Stimulated activated CD4-positive, alpha-beta T cell treated with anti-CD3 and anti-CD28 coated beads, Interleukin-2, amount 100 ng/mL, for 24 hours (primary cell): ENCODE measurements at regions not wholly inside any gene's neighbourhood (a gene's known extent, or its start where the extent isn't known, plus 50 kb on each side); places are given as distances from the start of the nearest gene placed in this dataset.

Experiments used
- DNase-seq, 2 donors: peaks; one replicate each; pipeline ENCODE4 v3.0.0-alpha.2; 2020

DNA sequence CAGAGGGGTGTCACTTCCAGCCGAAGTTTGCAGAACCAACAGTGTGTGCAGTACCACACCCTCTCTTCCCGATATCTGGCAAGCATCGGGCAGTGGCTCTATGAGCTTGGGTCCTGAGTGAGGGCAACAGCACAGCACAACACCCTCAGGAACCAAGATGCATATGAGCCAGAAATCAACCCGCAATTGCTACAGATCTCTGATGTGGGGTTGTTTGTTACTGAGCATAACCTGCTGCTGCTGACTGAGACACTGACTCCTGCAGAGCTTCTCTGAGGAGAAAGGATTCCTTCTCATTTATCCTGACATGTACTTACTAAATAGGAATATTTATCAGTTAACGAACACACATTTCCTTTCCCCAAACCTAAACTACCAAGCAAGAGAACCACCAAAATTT lies 218.3 kb downstream of the RBFOX3 start:
- no peak for DNase-seq

DNA sequence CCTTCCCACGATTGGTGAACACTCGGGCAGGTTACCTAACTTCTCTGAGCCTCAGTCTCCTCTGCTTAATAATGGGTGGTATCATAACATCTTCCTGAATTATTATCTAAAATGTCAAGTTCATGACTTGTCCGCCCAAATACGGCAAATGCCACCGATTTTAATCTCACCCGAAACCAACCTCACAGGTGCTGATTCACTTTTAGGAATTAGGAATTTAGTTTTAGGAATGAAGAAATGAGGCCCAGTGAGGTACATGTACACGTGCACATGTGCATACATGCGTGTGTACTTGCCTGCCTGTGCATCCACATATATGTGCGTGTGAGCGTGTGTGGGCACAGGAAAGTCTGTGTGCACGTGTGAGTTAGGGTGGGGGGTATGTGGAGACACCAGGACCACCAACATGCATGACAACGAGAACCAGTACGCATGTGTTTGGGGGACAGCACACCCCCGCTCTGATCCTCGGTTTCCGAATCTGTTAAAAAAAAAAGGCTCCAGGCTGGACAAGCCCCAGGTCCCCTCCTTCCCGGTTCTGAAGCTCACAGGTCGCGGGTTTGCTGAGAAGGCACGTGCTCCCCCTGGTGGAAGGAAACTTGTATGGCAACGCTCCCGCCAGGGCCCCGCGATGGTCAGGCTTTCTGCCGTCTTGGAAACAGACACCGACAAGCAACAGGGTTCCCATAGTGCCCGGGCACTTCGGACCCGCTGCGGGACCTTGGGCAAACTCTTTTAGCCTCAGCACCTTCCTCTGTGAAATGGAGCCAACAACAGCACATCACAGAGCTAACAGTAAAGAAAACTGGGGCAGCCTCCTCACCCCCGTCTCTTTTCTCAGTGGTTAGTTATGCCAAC lies 219.2 kb downstream of the RBFOX3 start:
- DNase-seq: peak; percentile 73 to 77

DNA sequence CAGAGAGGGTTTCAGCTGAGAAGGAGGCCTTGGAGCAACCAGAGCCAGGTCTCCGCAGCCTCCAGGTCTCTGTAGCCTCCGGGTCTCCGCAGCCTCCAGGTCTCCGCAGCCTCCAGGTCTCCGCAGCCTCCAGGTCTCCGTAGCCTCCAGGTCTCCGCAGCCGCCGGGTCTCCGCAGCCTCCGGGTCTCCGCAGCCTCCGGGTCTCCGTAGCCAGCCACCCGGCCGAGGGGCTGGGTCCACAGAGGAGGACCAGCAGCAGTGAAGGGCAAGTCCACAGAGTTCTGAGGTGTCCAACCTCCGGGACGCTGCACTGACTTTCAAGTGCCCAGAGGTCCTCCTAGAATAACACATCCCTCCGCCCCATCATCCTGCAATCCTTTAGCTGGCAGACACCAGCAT lies 221.0 kb downstream of the RBFOX3 start:
- DNase-seq: no peak

DNA sequence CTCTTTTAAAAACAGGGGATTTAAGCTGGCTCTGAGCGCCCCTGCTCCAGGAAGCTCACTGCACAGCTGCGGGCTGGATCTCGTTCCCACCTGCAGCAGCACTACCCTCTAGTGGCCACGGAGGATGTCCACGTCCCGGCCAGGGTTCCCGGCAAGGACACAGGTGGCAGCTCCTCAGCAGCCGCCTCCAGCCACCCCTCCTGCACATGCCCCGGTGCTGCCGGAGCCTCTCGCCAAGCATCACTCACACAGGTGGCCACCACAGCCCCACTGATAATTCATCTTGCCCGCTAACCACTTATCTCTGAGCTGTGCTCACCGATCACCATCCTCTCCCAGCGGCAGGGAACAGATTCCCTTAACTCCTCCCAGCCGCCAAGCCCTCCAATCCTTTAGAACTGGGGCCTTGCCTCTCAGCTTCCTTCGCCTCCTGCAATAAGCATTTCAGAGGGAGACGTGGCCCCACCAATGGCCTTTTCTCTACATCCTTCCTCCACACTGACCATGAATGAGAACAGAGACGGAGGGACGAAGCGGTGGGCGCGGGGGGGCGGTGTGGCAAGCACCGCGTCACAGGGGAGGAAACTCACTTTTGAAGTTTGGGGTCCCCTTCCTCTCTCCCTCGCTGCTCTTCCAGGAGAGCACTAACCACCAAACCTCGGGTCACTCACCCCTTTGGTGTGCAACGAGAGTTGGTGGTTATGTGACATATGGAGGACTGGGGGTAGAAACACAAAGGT lies 222.1 kb downstream of the RBFOX3 start:
- DNase-seq: peak in 1 of 2 donors; percentile 33

DNA sequence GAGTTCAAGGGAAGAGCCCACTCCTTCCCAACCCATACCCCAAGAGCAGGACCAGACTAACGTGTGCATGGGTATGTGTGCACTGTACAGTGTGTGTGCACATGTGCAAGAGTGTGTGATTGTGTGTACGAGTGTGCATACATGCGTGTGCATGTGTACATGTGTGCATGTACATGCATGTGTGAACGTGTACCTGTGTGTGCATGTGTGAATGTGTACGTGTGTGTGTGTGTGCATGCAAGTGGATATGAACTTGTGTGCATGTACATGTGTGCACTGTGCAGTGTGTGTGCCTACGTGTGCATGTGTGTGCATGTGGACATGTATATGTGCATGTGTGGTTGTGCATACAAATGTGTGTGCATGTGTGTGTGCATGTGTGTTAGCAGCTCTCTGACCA lies 223.1 kb downstream of the RBFOX3 start:
- no peak for DNase-seq

DNA sequence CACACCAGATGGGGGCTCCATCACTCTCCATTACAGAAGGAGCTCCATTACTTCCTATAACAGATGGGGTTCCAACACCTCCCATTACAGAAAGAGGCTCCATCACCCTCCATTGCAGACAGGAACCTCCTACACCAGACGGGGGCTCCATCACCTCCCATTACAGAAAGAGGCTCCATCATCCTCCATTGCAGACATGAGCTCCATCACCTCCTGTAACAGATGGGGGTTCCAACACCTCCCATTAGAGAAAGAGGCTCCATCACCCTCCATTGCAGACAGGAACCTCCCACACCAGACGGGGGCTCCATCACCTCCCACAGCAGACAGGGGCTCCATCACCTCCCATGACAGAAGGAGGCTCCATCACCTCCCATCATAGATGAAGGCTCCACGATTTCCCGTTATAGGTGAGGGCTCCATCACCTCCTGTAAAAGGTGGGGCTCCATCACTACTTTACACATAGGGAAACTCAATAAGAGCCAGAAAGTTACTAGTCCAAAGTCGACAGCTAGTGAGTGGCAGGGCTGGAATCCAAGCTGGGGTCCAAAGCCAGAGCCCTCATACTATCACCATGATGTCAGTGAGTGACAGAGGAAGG lies 224.8 kb downstream of the RBFOX3 start:
- DNase-seq: no peak

DNA sequence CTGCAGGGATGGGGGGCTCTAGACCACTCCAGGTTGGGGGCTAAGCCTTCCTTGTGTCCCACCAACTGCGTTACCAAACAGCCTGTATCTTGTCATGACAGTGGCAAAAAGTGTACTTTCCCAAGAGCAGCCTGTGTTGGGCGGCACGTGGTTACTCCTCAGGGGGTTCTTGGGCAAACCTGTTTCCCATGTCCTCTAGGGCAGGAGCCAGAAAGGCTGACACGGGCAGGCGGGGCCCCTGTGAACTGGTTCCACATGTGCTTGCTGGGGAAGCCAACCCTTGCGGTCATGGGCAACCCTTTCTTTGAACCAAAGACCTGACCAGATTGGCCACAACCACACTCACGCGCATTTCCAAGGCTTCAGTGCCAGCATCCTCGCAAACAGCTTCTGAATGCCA lies 228.5 kb downstream of the RBFOX3 start:
- DNase-seq: no peak

DNA sequence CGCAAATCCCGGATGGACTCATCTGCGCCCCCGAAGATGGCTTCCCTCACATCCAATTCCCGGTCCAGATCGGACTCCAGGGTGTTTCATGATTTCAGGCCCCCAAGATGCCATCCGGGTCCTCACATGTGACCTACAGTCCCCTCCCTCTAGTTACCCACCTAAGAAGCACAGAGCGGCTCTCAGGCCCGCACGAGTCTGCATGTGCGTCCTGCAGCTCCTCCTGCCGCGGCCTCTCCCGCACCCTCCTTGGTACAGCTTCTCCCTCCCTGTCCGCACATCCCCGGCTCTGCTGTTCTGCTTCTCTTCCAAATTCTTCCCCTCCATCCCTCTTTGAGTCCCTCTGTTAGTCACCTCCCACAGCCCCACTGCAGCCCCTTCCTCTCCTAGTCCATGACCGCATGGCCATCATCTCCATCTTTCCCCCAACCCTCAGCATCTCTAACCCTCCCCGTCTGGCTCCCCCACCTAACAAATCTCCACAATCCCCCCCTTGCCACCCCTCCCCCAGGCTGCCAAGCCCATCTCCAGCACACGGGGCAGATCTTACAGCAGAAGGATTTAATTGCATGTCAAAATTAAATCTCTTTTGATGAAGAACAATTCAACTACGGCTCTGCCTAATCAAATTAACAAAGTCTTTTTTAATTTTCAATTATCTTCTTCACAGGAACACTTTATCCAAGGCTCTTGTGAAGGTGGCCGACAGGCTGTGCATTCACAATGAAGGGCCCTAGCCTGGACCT lies 231.0 kb downstream of the RBFOX3 start:
- no peak for DNase-seq

DNA sequence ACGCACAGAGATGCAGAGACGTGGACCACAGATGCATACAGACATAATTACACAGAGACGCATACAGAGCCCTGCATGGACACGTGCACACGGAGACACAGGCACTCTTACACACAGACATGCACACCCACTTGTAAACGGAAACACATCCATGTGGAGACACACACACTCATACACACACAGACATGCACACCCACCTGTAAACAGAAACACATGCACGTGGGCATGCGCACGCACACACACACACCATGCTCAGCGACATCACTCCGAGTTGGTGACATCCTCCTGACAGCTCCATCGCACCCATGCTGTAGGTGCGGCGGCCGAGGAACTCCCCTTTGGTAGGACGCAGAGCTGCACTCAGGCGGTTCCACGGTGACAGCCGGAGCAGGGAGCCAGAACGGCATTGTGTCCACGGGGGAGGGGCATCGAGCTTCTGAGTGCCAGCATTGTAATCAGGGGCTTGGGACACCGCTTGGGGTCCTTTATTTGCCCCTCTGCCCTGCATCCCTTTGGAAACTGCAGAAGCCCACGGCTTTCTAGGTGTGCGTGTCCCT lies 233.5 kb downstream of the RBFOX3 start:
- no peak for DNase-seq

DNA sequence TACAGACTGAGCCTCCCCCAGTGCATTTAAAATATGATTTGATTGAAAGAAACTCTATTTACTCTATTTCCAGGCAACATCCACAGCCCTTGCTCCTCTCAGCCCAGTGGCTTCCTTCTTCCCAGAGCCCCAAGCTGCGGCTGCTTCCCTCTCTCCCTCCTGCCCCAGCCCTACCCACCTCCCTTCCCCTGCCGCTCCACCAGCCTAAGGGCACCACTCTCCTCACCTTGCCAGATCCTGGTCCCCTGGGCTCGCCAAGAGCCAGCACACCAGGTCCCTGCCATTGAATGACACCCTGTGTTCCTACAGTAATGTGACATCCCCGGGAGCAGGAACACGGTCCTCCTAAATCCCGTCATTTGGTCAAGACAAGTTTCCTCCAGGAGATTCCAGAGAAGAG lies 236.0 kb downstream of the RBFOX3 start:
- no peak for DNase-seq

DNA sequence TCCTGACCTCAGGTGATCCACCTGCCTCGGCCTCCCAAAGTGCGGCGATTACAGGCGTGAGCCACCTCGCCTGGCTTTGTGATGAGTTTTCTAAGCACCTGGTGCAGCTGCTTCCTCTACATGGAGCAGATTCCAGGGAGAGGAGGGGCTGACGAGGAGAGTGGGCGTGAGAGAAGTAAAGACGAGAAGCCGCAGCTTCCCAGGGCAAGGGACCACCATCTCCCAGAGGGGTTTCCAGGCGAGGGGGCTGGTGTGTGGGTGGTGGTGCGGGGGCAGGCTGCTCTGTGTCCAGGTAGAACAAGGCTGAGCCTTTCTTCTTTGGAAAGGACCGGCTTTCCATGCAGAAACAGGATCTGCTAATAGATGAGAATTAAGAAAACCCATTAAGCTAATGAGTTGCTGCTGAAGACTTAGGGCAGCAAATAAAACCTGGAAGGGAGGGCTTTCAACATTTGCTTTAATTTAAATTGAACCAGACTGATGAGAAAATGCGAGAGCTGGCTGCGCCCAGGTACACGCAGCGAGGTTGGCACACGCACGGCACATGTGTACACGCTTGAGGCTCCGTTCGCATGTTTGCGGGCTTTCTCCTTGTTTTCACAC lies 236.7 kb downstream of the RBFOX3 start:
- DNase-seq: no peak

DNA sequence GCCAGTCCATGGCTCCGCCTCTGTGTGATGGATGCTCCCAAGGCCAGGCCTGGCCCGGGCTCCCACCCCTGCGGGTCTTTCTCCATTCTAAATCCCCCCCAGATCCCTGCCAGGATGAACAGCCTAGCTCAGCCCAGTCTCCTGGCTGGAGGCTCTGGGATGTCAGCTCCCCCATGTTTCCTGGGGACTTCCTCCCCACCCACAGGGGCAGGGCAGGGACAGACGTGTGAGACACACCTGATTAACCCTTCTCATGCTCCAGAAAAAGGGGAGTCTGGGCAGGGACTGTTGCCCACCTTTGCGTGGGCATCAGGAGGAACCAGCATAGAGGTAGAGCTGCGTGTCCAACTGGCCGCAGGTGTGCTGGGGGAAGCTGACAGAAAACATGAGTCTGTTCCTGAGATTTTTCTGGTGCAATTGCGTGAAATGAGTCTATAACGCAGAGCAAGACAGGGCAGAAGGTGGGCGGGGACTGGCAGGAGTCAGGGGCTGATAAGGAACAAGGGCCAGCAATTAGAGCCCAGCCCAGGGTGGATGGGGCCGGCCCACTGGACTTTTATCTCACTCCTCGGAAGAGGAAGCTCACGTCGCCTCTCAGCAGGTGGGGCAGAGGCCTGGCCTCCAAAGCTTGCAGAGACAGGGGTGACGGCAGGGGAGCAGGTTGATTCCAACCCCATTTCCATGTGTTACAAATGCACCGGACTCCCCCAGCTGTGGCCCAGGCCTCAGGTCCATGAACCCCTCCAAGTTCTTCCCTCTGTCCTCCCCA lies 238.2 kb downstream of the RBFOX3 start:
- DNase-seq: no peak

DNA sequence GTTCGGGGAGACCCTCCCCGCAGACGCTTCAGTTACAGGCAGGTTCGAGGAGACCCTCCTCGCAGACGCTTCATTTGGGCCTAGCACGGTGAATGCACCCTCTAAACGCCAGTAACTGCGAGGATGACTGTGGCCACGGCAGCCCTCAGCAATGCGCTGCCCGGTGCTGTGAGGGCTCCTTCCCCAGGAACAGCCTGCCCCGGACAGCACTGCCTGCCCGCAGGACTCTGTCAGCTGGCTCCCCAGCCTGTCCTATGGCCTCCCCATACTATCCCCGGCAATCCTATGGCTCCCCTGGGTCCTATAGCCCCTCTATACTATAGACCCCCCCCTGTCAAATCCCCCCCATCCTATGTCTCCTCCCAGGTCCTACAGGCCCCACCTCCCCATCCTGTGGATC lies 238.9 kb downstream of the RBFOX3 start:
- no peak for DNase-seq

DNA sequence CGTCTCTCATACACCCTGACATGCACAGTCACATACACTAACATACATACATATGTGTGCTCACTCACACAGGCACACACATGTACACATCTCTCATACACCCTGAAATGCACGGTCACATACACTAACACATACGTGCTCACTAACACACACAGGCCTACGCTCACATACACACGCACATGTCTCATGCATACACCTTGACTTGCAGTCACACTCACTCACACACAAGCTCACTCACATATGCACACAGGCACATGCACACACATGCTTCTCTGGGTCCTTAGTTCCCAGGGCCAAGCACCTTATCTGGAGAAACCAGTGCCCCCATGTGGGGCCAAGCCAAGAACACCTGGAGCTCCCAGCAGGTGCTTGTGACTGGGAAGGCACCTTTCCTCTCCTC lies 240.3 kb downstream of the RBFOX3 start:
- DNase-seq: no peak

DNA sequence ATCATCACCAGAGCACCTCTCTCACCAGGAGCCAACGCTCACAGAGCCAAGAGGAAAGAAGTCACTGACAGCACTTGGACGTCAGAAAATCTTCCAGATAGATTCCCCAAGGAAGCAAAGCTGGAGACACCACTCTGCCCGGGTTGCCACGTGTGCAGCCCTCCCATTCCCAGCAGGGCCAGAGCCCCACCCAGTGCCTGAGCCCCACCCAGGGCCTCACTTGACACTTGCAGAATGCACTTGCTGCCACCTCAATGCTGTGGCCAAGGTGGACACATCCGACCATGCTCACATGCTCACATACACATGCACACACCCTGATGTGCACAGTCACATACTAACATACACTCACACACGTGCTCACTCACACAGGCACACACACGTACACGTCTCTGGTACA lies 240.7 kb downstream of the RBFOX3 start:
- DNase-seq: no peak

DNA sequence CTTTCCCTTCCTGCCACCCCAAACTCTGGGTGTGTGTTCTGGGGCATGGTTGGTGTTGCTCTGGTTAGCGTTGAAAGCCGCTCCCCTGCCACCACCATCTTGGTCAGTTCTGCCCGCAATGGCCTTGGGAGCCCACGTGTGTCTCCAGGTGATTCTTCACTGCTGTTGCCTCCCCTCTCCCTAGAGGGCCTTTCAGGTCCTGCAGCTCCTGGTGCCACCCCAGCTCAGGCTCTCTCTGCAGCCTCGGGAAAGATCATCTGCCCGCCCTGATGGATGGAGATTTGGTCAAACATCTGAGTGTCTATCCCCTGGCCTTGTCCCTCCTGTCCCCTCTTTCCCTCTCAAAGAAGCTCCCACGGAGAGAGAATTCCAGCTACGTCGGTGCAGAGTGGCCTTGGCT lies 241.3 kb downstream of the RBFOX3 start:
- no peak for DNase-seq

DNA sequence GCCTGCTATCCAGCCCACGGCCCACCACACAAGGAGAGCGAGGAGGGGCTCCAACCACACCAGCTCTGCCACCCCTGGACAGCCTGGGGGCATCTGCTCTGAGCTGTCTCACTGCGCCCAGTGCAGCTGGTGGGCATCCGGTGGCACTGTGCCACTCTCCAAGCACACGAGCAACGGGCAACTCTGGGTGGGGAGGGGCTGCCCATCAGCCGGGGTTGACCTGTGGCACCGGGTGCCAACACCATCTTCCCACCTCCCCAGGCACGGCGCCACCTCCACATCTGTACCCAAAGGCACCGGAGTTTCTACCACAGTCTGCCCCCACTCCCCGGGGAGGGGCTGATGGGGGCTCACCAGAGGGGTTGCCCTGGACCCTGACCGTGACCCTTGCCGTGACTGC lies 241.8 kb downstream of the RBFOX3 start:
- DNase-seq: no peak

DNA sequence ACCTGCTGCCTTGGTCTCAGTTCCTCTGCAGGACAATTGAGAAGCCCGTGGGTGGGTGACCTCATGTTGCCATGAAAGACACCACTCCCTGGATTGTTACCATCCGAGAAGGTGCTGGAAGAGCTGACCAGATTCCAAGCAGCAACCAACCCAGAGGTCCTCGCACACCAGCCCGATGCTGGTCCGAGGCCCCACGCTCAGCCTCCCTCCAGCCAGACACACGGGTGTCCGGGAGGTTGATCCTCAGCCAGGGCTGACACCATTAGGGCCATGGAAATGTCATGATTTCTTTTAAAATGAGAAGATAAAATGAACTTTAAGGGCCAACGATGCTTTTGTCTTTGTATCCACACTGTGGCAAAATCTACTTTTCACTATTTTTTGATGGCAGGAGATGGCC lies 242.3 kb downstream of the RBFOX3 start:
- no peak for DNase-seq

DNA sequence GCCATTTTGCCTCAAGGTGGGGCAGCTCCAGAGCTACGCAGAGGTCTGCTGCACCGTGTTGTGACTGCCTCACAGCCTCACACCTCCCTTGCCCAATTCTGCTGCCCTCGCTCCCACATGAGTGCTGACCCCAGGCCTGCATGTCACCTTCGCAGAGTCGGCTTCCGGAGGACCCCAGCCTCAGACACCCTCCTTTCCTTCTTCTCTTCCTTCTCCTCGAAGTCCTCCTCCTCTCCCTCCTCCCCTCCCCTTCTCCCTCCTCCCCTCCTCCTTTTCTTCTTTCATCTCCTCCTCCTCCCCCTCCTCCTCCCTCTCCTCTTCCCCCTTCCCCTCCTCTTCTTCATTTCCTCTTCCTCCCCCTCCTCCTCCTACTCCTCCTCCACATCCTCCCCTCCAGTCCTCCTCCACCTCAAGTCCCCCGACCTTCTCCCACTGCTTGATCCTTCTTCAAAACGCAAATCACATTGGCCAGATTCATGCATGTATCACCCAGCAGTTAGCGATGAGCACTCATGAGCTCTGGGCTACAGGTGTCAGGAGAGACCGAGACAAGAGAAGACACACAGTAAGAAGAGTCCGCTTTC lies 243.8 kb downstream of the RBFOX3 start:
- DNase-seq: no peak

DNA sequence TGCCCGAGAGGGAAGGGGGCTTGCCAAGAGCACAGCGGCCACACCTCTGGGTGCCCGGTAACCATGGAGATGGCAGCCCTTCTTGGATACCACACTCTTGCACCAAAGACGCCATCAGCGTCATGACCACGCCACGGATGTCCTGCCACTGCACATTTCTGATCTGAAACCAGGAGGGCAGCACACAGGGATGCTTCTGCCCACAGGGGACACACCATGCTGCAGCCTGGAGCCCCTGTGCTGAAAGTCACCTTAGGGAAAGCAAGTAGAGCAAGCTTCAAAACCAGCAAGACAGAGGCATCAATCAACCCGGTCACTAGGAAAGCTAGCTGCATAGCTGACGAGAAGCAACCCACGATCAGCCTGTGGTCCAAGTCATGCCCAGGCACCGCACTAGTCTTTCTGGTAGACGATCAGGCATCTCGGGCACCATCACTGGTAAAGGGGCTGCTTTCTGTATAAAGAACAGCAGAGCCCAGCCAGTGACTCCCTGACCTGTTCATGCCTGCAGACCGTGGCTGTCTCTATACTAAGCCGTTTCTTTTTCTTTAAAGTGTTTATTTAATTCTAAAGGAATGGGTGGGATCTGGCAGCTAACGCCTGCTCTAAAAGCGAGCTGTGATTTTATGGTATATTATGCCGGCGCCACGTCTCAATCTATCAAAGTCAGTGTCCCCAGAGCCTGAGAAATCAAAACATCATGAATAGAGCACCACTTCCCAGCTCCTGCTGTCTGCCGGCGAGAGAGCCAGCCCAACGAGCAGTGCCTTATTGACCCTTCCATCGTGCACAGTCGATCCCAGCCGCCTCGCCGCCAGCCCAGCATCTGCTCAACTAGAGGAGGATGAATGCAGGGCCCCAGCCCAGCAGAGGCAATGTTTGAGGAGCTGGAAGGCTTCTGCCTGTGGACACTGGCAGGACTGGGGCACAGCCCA lies 244.7 kb downstream of the RBFOX3 start:
- no peak for DNase-seq
